ENCODE measurements at regions not wholly inside any gene's neighbourhood (a gene's known extent, or its start where the extent isn't known, plus 50 kb on each side); places are given as distances from the start of the nearest gene placed in this dataset.
A peak's percentile ranks its signal among the peaks of the same experiment; 100 is the strongest.

DNA sequence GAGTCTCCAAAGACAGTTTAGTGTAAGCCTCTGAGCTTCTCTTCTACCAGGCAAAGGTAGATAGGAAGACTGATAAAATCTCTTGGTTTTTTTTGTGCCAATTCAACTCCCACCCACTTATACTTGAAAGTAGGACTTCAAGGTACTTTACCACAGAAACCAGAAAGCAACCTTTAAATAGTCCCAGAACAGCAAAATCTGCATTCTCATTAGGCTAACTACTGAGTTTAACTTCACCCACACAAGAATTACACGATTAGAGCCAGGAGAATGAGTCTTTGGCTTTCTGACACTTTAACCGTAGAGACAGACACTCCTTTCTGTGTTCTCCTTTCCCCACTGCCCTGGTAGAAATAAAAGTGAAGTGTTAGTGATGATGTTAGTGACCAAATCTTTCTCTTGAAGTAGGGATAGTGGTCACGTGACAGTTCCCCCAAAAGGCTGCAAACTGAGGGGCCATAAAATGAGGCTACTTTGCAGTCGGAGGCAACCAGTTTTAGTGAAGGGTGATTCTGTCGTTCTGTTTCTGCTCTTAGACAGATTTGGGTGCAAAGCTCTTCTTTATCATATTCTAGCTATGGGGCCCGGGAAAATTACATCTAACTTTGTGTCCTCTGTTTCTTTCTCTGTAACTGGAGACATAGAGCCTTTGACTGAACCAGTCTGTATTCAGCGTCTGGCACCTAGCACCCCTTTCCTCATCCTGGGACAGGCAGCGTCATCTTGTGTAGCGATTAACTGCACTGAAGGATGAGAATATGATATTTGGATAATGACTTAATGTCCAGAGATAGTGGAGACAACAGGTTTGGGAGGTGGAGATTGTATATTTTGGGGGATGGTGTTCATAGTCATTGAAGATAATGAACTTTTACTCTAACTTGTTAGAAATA, 206.4 kb upstream of the CITED2 start:
- no peak for ATAC-seq
- Histone ChIP-seq H3K27me3 (no peaks in the 10 kb centered on the region), H3K27ac (no peak overlapping the region), H3K4me3 (no peak overlapping the region), H3K9me3 (no peaks in the 10 kb centered on the region), H3K36me3 (no peaks in the 10 kb centered on the region), H3K4me1 (peaks cover 0 to 6% of the 10 kb centered on the region in 2 donors)
- TF ChIP-seq, protein P1, sequence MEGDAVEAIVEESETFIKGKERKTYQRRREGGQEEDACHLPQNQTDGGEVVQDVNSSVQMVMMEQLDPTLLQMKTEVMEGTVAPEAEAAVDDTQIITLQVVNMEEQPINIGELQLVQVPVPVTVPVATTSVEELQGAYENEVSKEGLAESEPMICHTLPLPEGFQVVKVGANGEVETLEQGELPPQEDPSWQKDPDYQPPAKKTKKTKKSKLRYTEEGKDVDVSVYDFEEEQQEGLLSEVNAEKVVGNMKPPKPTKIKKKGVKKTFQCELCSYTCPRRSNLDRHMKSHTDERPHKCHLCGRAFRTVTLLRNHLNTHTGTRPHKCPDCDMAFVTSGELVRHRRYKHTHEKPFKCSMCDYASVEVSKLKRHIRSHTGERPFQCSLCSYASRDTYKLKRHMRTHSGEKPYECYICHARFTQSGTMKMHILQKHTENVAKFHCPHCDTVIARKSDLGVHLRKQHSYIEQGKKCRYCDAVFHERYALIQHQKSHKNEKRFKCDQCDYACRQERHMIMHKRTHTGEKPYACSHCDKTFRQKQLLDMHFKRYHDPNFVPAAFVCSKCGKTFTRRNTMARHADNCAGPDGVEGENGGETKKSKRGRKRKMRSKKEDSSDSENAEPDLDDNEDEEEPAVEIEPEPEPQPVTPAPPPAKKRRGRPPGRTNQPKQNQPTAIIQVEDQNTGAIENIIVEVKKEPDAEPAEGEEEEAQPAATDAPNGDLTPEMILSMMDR (IDR thresholded peaks at IDR 0.05 in 4 of 5, conservative IDR thresholded peaks at IDR 0.05 in 1 of 5) = no peak
- no peak for TF ChIP-seq POLR2A (IDR thresholded peaks at IDR 0.05)
- no peak for DNase-seq
- in situ Hi-C loops (cut with MboI; ENCODE audit: low sequenced_read_pairs in 4 of 4) = no loop called here
- intact Hi-C loops (cut with DNase I; ENCODE audit: low total_unique reads) = no loop called here

DNA sequence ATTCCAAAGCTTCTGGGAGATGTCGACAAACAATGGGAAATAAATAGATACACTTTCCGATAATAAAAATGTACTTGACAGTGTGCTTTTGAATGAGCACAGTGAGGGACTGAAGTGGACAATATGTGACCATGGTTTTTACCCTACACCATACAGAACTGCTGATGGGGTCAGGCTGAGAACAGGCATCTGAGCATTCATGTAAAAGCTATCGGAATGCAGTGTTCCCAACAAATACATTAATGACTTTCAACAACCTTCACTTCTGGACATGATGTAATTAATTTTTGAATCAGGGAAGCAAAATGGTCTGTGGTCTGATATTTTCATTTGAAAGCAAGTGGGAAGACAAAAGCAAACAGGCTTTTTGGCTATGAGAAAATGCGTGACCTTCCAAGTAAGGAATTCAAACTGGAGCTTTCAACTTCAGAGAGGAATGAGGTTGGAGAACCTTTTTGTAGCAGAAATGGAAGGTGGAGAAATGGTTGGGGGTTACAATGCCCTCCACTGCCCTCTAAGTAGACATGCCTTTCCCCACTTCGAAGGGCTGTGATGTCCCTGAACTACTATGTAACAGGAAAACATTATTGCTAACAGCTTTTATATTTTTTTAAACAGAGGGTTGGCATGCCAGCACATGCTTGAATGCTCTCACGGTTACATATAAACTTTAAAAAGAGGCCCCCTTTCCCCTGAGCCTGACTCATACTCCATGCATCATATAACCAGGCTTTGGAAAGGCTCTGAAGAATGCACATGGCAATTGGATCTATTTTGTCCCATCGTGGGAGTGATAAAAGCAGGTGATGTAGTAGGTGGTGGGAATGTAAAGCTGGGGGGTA, 203.5 kb upstream of the CITED2 start:
- no peak overlapping the region for H3K27ac ChIP-seq
- H3K27me3 ChIP-seq = no peaks in the 10 kb centered on the region
- H3K4me3 ChIP-seq = no peak overlapping the region
- TF ChIP-seq, protein P1 (IDR thresholded peaks at IDR 0.05 in 4 of 5, conservative IDR thresholded peaks at IDR 0.05 in 1 of 5) = no peak
- no peak for TF ChIP-seq POLR2A (IDR thresholded peaks at IDR 0.05)
- H3K4me1 ChIP-seq = peaks cover 0 to 6% of the 10 kb centered on the region in 2 donors
- in situ Hi-C loops (cut with MboI; ENCODE audit: low sequenced_read_pairs in 4 of 4) (no loop called here), intact Hi-C loops (cut with DNase I; ENCODE audit: low total_unique reads) (no loop called here)
- no peaks in the 10 kb centered on the region for H3K9me3 ChIP-seq
- H3K36me3 ChIP-seq = no peaks in the 10 kb centered on the region
- DNase-seq (no peak), ATAC-seq (no peak)

DNA sequence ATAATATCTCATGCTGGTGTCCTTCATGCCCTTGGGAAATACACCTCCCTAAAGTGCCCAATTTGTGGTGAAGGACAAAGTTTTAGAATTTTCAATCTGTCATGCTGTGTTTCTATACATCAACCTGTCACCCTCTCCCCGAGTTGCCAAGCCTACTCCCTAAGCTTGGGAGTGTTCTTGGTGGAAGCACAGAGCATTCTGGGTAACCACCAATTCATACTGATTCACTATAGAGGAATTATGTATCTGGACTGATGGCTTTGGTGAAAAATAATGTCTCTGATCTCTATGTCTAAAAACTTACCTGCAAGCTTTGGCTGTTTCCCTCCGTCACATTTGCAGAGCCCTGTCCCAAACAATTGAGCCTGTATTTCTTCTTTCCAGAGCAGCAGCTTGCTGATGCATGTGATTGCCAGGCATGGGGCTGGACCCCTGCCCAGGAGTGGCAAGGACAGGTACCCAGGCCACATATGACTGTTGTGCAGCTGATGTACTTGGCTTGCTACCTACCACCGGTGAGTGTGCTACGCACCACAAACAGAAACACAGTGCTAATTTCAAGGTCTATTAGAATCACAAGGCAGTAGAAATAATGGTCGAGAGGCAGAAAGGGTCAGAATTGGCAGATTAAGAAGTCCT, 202.8 kb upstream of the CITED2 start:
- peak in 1 of 2 donors; percentile 56 for ATAC-seq
- in situ Hi-C loops (cut with MboI; ENCODE audit: low sequenced_read_pairs in 4 of 4) = no loop called here
- intact Hi-C loops (cut with DNase I; ENCODE audit: low total_unique reads) = no loop called here
- no peaks in the 10 kb centered on the region for H3K9me3 ChIP-seq
- TF ChIP-seq, protein P1 (IDR thresholded peaks at IDR 0.05 in 4 of 5, conservative IDR thresholded peaks at IDR 0.05 in 1 of 5) = no peak
- TF ChIP-seq POLR2A (IDR thresholded peaks at IDR 0.05) = no peak
- H3K27me3 ChIP-seq = no peaks in the 10 kb centered on the region
- H3K4me3 ChIP-seq = no peak overlapping the region
- peak; percentile 14 to 18 for DNase-seq
- H3K27ac ChIP-seq = no peak overlapping the region
- H3K4me1 ChIP-seq = peaks cover 0 to 6% of the 10 kb centered on the region in 2 donors
- no peaks in the 10 kb centered on the region for H3K36me3 ChIP-seq

DNA sequence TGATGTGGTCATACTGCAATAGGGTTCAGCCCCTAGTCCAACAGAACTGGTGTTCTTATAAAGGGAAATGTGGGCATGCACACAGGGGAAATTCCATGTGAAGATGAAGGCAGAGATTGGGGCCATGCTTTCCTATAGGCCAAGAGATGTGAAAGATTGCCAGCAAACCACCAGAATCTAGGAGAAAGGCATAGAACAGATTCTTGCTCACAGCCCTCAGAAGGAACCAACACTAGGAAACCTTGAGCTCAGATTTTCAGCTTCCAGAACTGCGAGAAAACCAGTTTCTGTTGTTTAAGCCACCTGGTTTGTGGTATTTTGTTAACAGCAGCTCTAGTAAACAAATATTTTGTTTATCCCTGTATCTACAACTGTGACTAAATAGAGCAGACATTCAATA, 197.6 kb upstream of the CITED2 start:
- ATAC-seq (no peak), DNase-seq (no peak)
- H3K27me3 ChIP-seq = no peaks in the 10 kb centered on the region
- no peak overlapping the region for H3K27ac ChIP-seq
- in situ Hi-C loops (cut with MboI; ENCODE audit: low sequenced_read_pairs in 4 of 4) (no loop called here), intact Hi-C loops (cut with DNase I; ENCODE audit: low total_unique reads) (no loop called here)
- H3K36me3 ChIP-seq = no peaks in the 10 kb centered on the region
- TF ChIP-seq, protein P1 (IDR thresholded peaks at IDR 0.05 in 4 of 5, conservative IDR thresholded peaks at IDR 0.05 in 1 of 5) = no peak
- no peak for TF ChIP-seq POLR2A (IDR thresholded peaks at IDR 0.05)
- no peak overlapping the region for H3K4me3 ChIP-seq
- no peaks in the 10 kb centered on the region for H3K4me1 ChIP-seq
- H3K9me3 ChIP-seq = no peaks in the 10 kb centered on the region
